ENCODE measurements at regions not wholly inside any gene's neighbourhood (a gene's known extent, or its start where the extent isn't known, plus 50 kb on each side); places are given as distances from the start of the nearest gene placed in this dataset.

- H3K36me3 ChIP-seq (ENCODE audit: control insufficient read depth, insufficient read depth, low read length), result no peaks in the 10 kb centered on the region
- no peak overlapping the region for H3K4me3 ChIP-seq
- H3K4me2 ChIP-seq (ENCODE audit: insufficient read depth, low read length), result no peak overlapping the region
- DNase-seq (ENCODE audit: extremely low read depth in 1 of 4, low spot score in 3 of 4), result no peak
- 3% methylated on average over 2 of the region's 2 CpGs for WGBS (ENCODE audit: insufficient coverage, low coverage, missing lambda C conversion rate)
- no peaks in the 10 kb centered on the region for H3K4me1 ChIP-seq (replicated peaks in 1 of 2; ENCODE audit: control insufficient read depth in 2 of 2, insufficient read depth in 2 of 2, low read length in 2 of 2)
- H3K79me2 ChIP-seq (ENCODE audit: control insufficient read depth, insufficient read depth, low read length), result no peaks in the 10 kb centered on the region
- no peak overlapping the region for H2AFZ ChIP-seq (ENCODE audit: low read depth, low read length)
- in situ Hi-C loops (cut with MboI) (no loop called here), intact Hi-C loops (cut with micrococcal nuclease) (no loop called here)
- FAIRE-seq, result no peak
- no peak for ATAC-seq
- no peak overlapping the region for H3K9ac ChIP-seq (ENCODE audit: insufficient read depth in 1 of 2, low read depth in 2 of 2, low read length in 2 of 2)
- H3K27me3 ChIP-seq (ENCODE audit: control insufficient read depth in 2 of 2, insufficient read depth in 2 of 2, low read length in 2 of 2), result 0 out of 5 replicates have a peak, but pooled peaks cover 0 to 4% of the 10 kb centered on the region in 2 experiments
- no peaks in the 10 kb centered on the region for H3K9me3 ChIP-seq (replicated peaks; ENCODE audit: control insufficient read depth, insufficient read depth, low read depth, low read length)
- TF ChIP-seq FOXJ3 (CRISPR knock-in tag; IDR thresholded peaks at IDR 0.05), result no peak
- no peak for TF ChIP-seq LCOR (CRISPR knock-in tag; IDR thresholded peaks at IDR 0.05)
- no peak for TF ChIP-seq TOE1 (IDR thresholded peaks at IDR 0.05; ENCODE audit: borderline replicate concordance)
- no peak for TF ChIP-seq TOE1 (CRISPR knock-in tag; IDR thresholded peaks at IDR 0.05; ENCODE audit: borderline replicate concordance, low read depth)
- no peak for TF ChIP-seq ZNF561 (CRISPR knock-in tag; conservative IDR thresholded peaks at IDR 0.05)
- no peak for TF ChIP-seq TCFL5 (CRISPR knock-in tag; conservative IDR thresholded peaks at IDR 0.05)
- no peak for TF ChIP-seq MNT (conservative IDR thresholded peaks at IDR 0.05)
- no peak for TF ChIP-seq ZNF408 (CRISPR knock-in tag; IDR thresholded peaks at IDR 0.05; ENCODE audit: low read depth)
- TF ChIP-seq ZNF449 (CRISPR knock-in tag; IDR thresholded peaks at IDR 0.05), result no peak
- TF ChIP-seq FOXK2 (conservative IDR thresholded peaks at IDR 0.05 in 1 of 2, IDR thresholded peaks at IDR 0.05 in 1 of 2; ENCODE audit: low read depth in 2 of 2), result no peak
- no peak for TF ChIP-seq ZNF23 (CRISPR knock-in tag; IDR thresholded peaks at IDR 0.05)
- no peak for TF ChIP-seq ATF4 (CRISPR knock-in tag; IDR thresholded peaks at IDR 0.05)
- no peak for TF ChIP-seq SPI1 (IDR thresholded peaks at IDR 0.05; ENCODE audit: borderline replicate concordance, low read depth, low read length)
- TF ChIP-seq PKNOX1 (IDR thresholded peaks at IDR 0.05), result no peak
- POLR2A ChIA-PET, result no interaction called here
- BruUV-seq (replicated peaks), result no TSS peak
- no peaks in the 10 kb centered on the region for H4K20me1 ChIP-seq (replicated peaks; ENCODE audit: control insufficient read depth, insufficient read depth, low read length)
- no peaks in the 10 kb centered on the region for H3K9me1 ChIP-seq (ENCODE audit: control insufficient read depth, insufficient read depth, low read length)
- CTCF ChIA-PET (ENCODE audit: low intra/inter-chr PET ratio), result no interaction called here
- H3K27ac ChIP-seq (ENCODE audit: extremely low read depth, low read depth, low read length), result no peak overlapping the region
Measured at GRCh38 chr16:27129401-27129800, 62.7 kb downstream of the C16orf82 start.
